H1 (cell line): ENCODE measurements at regions not wholly inside any gene's neighbourhood (a gene's known extent, or its start where the extent isn't known, plus 50 kb on each side); places are given as distances from the start of the nearest gene placed in this dataset.

Experiments
- CEBPB ChIP-seq: IDR thresholded peaks from 2 replicates; pipeline ENCODE4 v1.6.1; 2012; ENCODE audit warnings: low read depth, low read length
- CHD2 ChIP-seq: IDR thresholded peaks from 2 replicates; pipeline ENCODE4 v1.6.1; 2012; ENCODE audit warnings: low read length, improper control_type of control experiment
- EZH2 ChIP-seq: fragments of 200-600 bp; sonication (generic); IDR thresholded peaks from 2 replicates; pipeline ENCODE4 v1.7.1; 2012; ENCODE audit warnings: low read depth, mild to moderate bottlenecking, moderate library complexity, low read length, inconsistent platforms; ENCODE audit not compliant: severe bottlenecking
- MAFK ChIP-seq: IDR thresholded peaks from 2 replicates; pipeline ENCODE4 v1.6.1; 2012; ENCODE audit warnings: low read depth, mild to moderate bottlenecking, improper control_type of control experiment, low read length
- POLR2A ChIP-seq, 2 experiments: IDR thresholded peaks; 1 replicate in 1 of 2; 2 replicates in 1 of 2; pipeline ENCODE4 v1.6.1; 2011; ENCODE audit warnings: low read depth in 2 of 2, low read length in 2 of 2, mild to moderate bottlenecking in 2 of 2; ENCODE audit errors: control extremely low read depth in 1 of 2
- POLR2AphosphoS5 ChIP-seq: IDR thresholded peaks from 2 replicates; pipeline ENCODE4 v1.6.1; 2011; ENCODE audit warnings: low read depth, low read length
- TF ChIP-seq, protein P1 (sequence below), 3 experiments: IDR thresholded peaks; 1 replicate in 2 of 3; 2 replicates in 1 of 3; pipeline versions ENCODE4 v1.5.1 to v1.6.1; 2011; ENCODE audit warnings: low read length in 3 of 3, mild to moderate bottlenecking in 3 of 3, inconsistent platforms in 2 of 3, low read depth in 1 of 3, moderate library complexity in 1 of 3; ENCODE audit not compliant: insufficient read depth in 1 of 3; ENCODE audit errors: control extremely low read depth in 1 of 3
- TF ChIP-seq, protein P2 (sequence below): IDR thresholded peaks from 2 replicates; pipeline ENCODE4 v1.6.1; 2011; ENCODE audit warnings: low read length, improper control_type of control experiment
- TF ChIP-seq, protein P3 (sequence below): IDR thresholded peaks from 2 replicates; pipeline ENCODE4 v1.6.1; 2011; ENCODE audit warnings: low read depth, mild to moderate bottlenecking, low read length; ENCODE audit not compliant: insufficient read depth

DNA sequence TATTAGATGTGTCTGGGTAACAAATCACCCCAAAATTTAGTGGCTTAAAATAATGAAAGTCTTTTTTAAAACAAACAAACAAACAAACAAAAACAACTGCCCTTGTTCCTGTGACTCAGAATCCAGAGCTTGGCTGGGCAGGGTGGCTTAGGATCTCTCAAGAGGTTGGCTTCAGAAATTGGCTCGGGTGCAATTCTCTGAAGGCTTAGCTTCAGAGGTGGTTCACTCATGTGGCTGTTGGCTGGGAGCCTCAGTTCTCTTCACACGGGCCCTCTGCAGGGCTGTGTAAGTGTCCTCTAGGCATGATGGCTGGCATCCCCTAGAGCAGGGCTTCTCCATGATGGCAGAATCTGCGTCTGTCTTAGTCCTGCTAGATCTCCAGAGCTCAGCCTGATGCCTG, 179.9 kb upstream of the BCOR start:
- TF ChIP-seq CHD2 (no peak), CEBPB (no peak), POLR2A (IDR thresholded peaks at IDR 0.05; ENCODE audit: control extremely low read depth in 1 of 2, low read depth in 2 of 2, low read length in 2 of 2) (no peak), EZH2 (no peak), MAFK (no peak), POLR2AphosphoS5 (no peak)
- TF ChIP-seq, protein P1, sequence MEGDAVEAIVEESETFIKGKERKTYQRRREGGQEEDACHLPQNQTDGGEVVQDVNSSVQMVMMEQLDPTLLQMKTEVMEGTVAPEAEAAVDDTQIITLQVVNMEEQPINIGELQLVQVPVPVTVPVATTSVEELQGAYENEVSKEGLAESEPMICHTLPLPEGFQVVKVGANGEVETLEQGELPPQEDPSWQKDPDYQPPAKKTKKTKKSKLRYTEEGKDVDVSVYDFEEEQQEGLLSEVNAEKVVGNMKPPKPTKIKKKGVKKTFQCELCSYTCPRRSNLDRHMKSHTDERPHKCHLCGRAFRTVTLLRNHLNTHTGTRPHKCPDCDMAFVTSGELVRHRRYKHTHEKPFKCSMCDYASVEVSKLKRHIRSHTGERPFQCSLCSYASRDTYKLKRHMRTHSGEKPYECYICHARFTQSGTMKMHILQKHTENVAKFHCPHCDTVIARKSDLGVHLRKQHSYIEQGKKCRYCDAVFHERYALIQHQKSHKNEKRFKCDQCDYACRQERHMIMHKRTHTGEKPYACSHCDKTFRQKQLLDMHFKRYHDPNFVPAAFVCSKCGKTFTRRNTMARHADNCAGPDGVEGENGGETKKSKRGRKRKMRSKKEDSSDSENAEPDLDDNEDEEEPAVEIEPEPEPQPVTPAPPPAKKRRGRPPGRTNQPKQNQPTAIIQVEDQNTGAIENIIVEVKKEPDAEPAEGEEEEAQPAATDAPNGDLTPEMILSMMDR (IDR thresholded peaks at IDR 0.05; ENCODE audit: control extremely low read depth in 1 of 3, insufficient read depth in 1 of 3, low read depth in 1 of 3, low read length in 3 of 3) = no peak
- TF ChIP-seq, protein P2, sequence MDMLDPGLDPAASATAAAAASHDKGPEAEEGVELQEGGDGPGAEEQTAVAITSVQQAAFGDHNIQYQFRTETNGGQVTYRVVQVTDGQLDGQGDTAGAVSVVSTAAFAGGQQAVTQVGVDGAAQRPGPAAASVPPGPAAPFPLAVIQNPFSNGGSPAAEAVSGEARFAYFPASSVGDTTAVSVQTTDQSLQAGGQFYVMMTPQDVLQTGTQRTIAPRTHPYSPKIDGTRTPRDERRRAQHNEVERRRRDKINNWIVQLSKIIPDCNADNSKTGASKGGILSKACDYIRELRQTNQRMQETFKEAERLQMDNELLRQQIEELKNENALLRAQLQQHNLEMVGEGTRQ = no peak
- TF ChIP-seq, protein P3, sequence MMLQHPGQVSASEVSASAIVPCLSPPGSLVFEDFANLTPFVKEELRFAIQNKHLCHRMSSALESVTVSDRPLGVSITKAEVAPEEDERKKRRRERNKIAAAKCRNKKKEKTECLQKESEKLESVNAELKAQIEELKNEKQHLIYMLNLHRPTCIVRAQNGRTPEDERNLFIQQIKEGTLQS = no peak
